ENCODE measurements at regions not wholly inside any gene's neighbourhood (a gene's known extent, or its start where the extent isn't known, plus 50 kb on each side); places are given as distances from the start of the nearest gene placed in this dataset.

- no peaks in the 10 kb centered on the region for H3K36me3 ChIP-seq
- H3K9me3 ChIP-seq (ENCODE audit: low read depth) = no peaks in the 10 kb centered on the region
- H3K27me3 ChIP-seq = peaks cover 11% of the 10 kb centered on the region
- no peak for DNase-seq (ENCODE audit: low read depth in 1 of 2, low spot score in 1 of 2)
- H3K4me3 ChIP-seq = no peak overlapping the region
- H3K4me1 ChIP-seq (ENCODE audit: low read depth) = peaks cover 5% of the 10 kb centered on the region
- TF ChIP-seq CTCF (IDR thresholded peaks at IDR 0.05; ENCODE audit: low read depth, low read length) = no peak
- no peak overlapping the region for H3K27ac ChIP-seq
Observed at GRCh38 chr3:69675786-69676530, 63.3 kb upstream of the MITF start.

GRCh38 chr3:69674752-69675151 lies 64.5 kb upstream of the MITF start:
- H3K4me1 ChIP-seq (ENCODE audit: low read depth) = peaks cover 5% of the 10 kb centered on the region
- no peaks in the 10 kb centered on the region for H3K9me3 ChIP-seq (ENCODE audit: low read depth)
- H3K27me3 ChIP-seq = no peaks in the 10 kb centered on the region
- no peak for TF ChIP-seq CTCF (IDR thresholded peaks at IDR 0.05; ENCODE audit: low read depth, low read length)
- H3K36me3 ChIP-seq = no peaks in the 10 kb centered on the region
- no peak overlapping the region for H3K27ac ChIP-seq
- H3K4me3 ChIP-seq = no peak overlapping the region
- no peak for DNase-seq (ENCODE audit: low read depth in 1 of 2, low spot score in 1 of 2)

GRCh38 chr3:69671082-69671952 lies 67.9 kb upstream of the MITF start:
- peak; percentile 65 to 68 for DNase-seq (ENCODE audit: low read depth in 1 of 2, low spot score in 1 of 2)
- Histone ChIP-seq H3K4me1 (ENCODE audit: low read depth) (peaks cover 5% of the 10 kb centered on the region), H3K36me3 (no peaks in the 10 kb centered on the region), H3K9me3 (ENCODE audit: low read depth) (no peaks in the 10 kb centered on the region), H3K27me3 (no peaks in the 10 kb centered on the region), H3K4me3 (no peak overlapping the region), H3K27ac (no peak overlapping the region)
- TF ChIP-seq CTCF (IDR thresholded peaks at IDR 0.05; ENCODE audit: low read depth, low read length) = peak; percentile 70

- no peak overlapping the region for H3K27ac ChIP-seq
- H3K36me3 ChIP-seq = no peaks in the 10 kb centered on the region
- H3K4me1 ChIP-seq (ENCODE audit: low read depth) = peaks cover 19% of the 10 kb centered on the region
- H3K4me3 ChIP-seq = no peak overlapping the region
- no peak for DNase-seq (ENCODE audit: low read depth in 1 of 2, low spot score in 1 of 2)
- H3K27me3 ChIP-seq = no peaks in the 10 kb centered on the region
- TF ChIP-seq CTCF (IDR thresholded peaks at IDR 0.05; ENCODE audit: low read depth, low read length) = no peak
- H3K9me3 ChIP-seq (ENCODE audit: low read depth) = no peaks in the 10 kb centered on the region
Observed at GRCh38 chr3:69669070-69669469, 70.2 kb upstream of the MITF start.

- Histone ChIP-seq H3K36me3 (no peaks in the 10 kb centered on the region), H3K9me3 (ENCODE audit: low read depth) (no peaks in the 10 kb centered on the region), H3K4me1 (ENCODE audit: low read depth) (peaks cover 14% of the 10 kb centered on the region), H3K4me3 (no peak overlapping the region), H3K27me3 (no peaks in the 10 kb centered on the region), H3K27ac (peak overlapping the region; percentile 1)
- no peak for TF ChIP-seq CTCF (IDR thresholded peaks at IDR 0.05; ENCODE audit: low read depth, low read length)
- peak; percentile 55 to 56 for DNase-seq (ENCODE audit: low read depth in 1 of 2, low spot score in 1 of 2)
Observed at GRCh38 chr3:69665026-69665737, 74.1 kb upstream of the MITF start.

Data from cardiac muscle cell (in vitro differentiated cells and primary cell).